Activated T-cell treated with anti-CD3 and anti-CD28 coated beads, Interleukin-2, amount 50 U/mL, for 4 hours (primary cell): ENCODE measurements at regions not wholly inside any gene's neighbourhood (a gene's known extent, or its start where the extent isn't known, plus 50 kb on each side); places are given as distances from the start of the nearest gene placed in this dataset.

Experiments
- ATAC-seq, 2 donors: fragments of 200-7000 bp; cut with Tn5 transposase; one replicate each; pipeline ENCODE4 v1.10.0; 2021
- DNase-seq: peaks from one replicate; pipeline ENCODE4 v3.0.0-alpha.2; 2020
- H3K27me3 Mint-ChIP-seq: one replicate; pipeline ENCODE4 v1.8.0; 2021; ENCODE audit warnings: low read depth, mixed read lengths
- H3K36me3 Mint-ChIP-seq: one replicate; pipeline ENCODE4 v1.8.0; 2022; ENCODE audit warnings: mixed read lengths; ENCODE audit not compliant: insufficient read depth
- H3K4me1 Mint-ChIP-seq: one replicate; pipeline ENCODE4 v1.8.0; 2021; ENCODE audit warnings: low read depth, mixed read lengths
- H3K4me3 Mint-ChIP-seq: one replicate; pipeline ENCODE4 v1.8.0; 2021; ENCODE audit warnings: mild to moderate bottlenecking, moderate library complexity, mixed read lengths
- H3K9me3 Mint-ChIP-seq: one replicate; pipeline ENCODE4 v1.8.0; 2021; ENCODE audit warnings: mixed read lengths

GRCh38 chr17:73889439-73889838 is 245.2 kb upstream of the SDK2 start:
- peaks cover 2% of the 10 kb centered on the region for H3K27me3 Mint-ChIP-seq
- no peak overlapping the region for H3K4me3 Mint-ChIP-seq
- DNase-seq, result no peak
- H3K4me1 Mint-ChIP-seq, result no peaks in the 10 kb centered on the region
- no peak for ATAC-seq
- no peaks in the 10 kb centered on the region for H3K36me3 Mint-ChIP-seq
- H3K9me3 Mint-ChIP-seq, result peaks cover 4% of the 10 kb centered on the region

GRCh38 chr17:73890831-73891405 is 246.7 kb upstream of the SDK2 start:
- H3K9me3 Mint-ChIP-seq, result peaks cover 4% of the 10 kb centered on the region
- H3K4me1 Mint-ChIP-seq, result no peaks in the 10 kb centered on the region
- no peak for DNase-seq
- peaks cover 2% of the 10 kb centered on the region for H3K27me3 Mint-ChIP-seq
- ATAC-seq, result no peak
- H3K36me3 Mint-ChIP-seq, result no peaks in the 10 kb centered on the region
- H3K4me3 Mint-ChIP-seq, result no peak overlapping the region

GRCh38 chr17:73895157-73895556 is 250.9 kb upstream of the SDK2 start:
- peaks cover 4% of the 10 kb centered on the region for H3K9me3 Mint-ChIP-seq

GRCh38 chr17:73896966-73897365 is 252.7 kb upstream of the SDK2 start:
- DNase-seq (no peak), ATAC-seq (no peak)
- no peaks in the 10 kb centered on the region for H3K36me3 Mint-ChIP-seq
- no peak overlapping the region for H3K4me3 Mint-ChIP-seq
- peaks cover 4% of the 10 kb centered on the region for H3K9me3 Mint-ChIP-seq
- H3K27me3 Mint-ChIP-seq, result peaks cover 30% of the 10 kb centered on the region
- peaks cover 7% of the 10 kb centered on the region for H3K4me1 Mint-ChIP-seq

More at GRCh38 chr17:73895157-73895556, 250.9 kb upstream of the SDK2 start:
- Mint-ChIP-seq H3K4me3 (no peak overlapping the region), H3K4me1 (no peaks in the 10 kb centered on the region), H3K27me3 (peaks cover 16% of the 10 kb centered on the region), H3K36me3 (no peaks in the 10 kb centered on the region)
- DNase-seq, result no peak
- no peak for ATAC-seq

- Mint-ChIP-seq H3K9me3 (no peaks in the 10 kb centered on the region), H3K4me1 (peaks cover 9% of the 10 kb centered on the region), H3K36me3 (no peaks in the 10 kb centered on the region), H3K27me3 (peaks cover 43% of the 10 kb centered on the region), H3K4me3 (no peak overlapping the region)
- DNase-seq, result no peak
- no peak for ATAC-seq
Measured at GRCh38 chr17:73899839-73900238, 255.6 kb upstream of the SDK2 start.

- H3K4me1 Mint-ChIP-seq, result peaks cover 9% of the 10 kb centered on the region
- H3K9me3 Mint-ChIP-seq, result no peaks in the 10 kb centered on the region
- H3K27me3 Mint-ChIP-seq, result peaks cover 43% of the 10 kb centered on the region
- H3K36me3 Mint-ChIP-seq, result no peaks in the 10 kb centered on the region
- ATAC-seq, result no peak
- no peak for DNase-seq
- H3K4me3 Mint-ChIP-seq, result no peak overlapping the region
Measured at GRCh38 chr17:73900516-73900915, 256.3 kb upstream of the SDK2 start.

GRCh38 chr17:73901249-73901648 is 257.0 kb upstream of the SDK2 start:
- no peaks in the 10 kb centered on the region for H3K9me3 Mint-ChIP-seq
- ATAC-seq (no peak), DNase-seq (no peak)
- peaks cover 9% of the 10 kb centered on the region for H3K4me1 Mint-ChIP-seq
- peaks cover 43% of the 10 kb centered on the region for H3K27me3 Mint-ChIP-seq
- H3K36me3 Mint-ChIP-seq, result no peaks in the 10 kb centered on the region
- peak overlapping the region; percentile 76 for H3K4me3 Mint-ChIP-seq

- ATAC-seq (peak; percentile 78 to 88), DNase-seq (no peak)
- H3K4me3 Mint-ChIP-seq, result peak overlapping the region; percentile 76
- no peaks in the 10 kb centered on the region for H3K9me3 Mint-ChIP-seq
- peaks cover 9% of the 10 kb centered on the region for H3K4me1 Mint-ChIP-seq
- no peaks in the 10 kb centered on the region for H3K36me3 Mint-ChIP-seq
- peaks cover 44% of the 10 kb centered on the region for H3K27me3 Mint-ChIP-seq
Measured at GRCh38 chr17:73901661-73902415, 257.6 kb upstream of the SDK2 start.

GRCh38 chr17:73902416-73903181 is 258.4 kb upstream of the SDK2 start:
- Mint-ChIP-seq H3K27me3 (peaks cover 46% of the 10 kb centered on the region), H3K4me3 (peak overlapping the region; percentile 76), H3K9me3 (no peaks in the 10 kb centered on the region), H3K4me1 (peaks cover 9% of the 10 kb centered on the region), H3K36me3 (no peaks in the 10 kb centered on the region)
- ATAC-seq (no peak), DNase-seq (no peak)

- ATAC-seq (no peak), DNase-seq (no peak)
- H3K4me1 Mint-ChIP-seq, result peaks cover 1% of the 10 kb centered on the region
- no peaks in the 10 kb centered on the region for H3K9me3 Mint-ChIP-seq
- H3K36me3 Mint-ChIP-seq, result no peaks in the 10 kb centered on the region
- no peak overlapping the region for H3K4me3 Mint-ChIP-seq
- H3K27me3 Mint-ChIP-seq, result peaks cover 32% of the 10 kb centered on the region
Measured at GRCh38 chr17:73906896-73907870, 262.9 kb upstream of the SDK2 start.

- no peak for ATAC-seq
- H3K36me3 Mint-ChIP-seq, result no peaks in the 10 kb centered on the region
- peaks cover 33% of the 10 kb centered on the region for H3K27me3 Mint-ChIP-seq
- no peaks in the 10 kb centered on the region for H3K4me1 Mint-ChIP-seq
- DNase-seq, result no peak
- no peak overlapping the region for H3K4me3 Mint-ChIP-seq
- H3K9me3 Mint-ChIP-seq, result no peaks in the 10 kb centered on the region
Measured at GRCh38 chr17:73909186-73909585, 264.9 kb upstream of the SDK2 start.

- Mint-ChIP-seq H3K4me1 (no peaks in the 10 kb centered on the region), H3K4me3 (no peak overlapping the region), H3K36me3 (peaks cover under 1% of the 10 kb centered on the region), H3K27me3 (peaks cover 42% of the 10 kb centered on the region), H3K9me3 (peaks cover 8% of the 10 kb centered on the region)
- DNase-seq (no peak), ATAC-seq (no peak)
Measured at GRCh38 chr17:73910206-73910605, 266.0 kb upstream of the SDK2 start.

GRCh38 chr17:73910821-73911515 is 266.7 kb upstream of the SDK2 start:
- H3K4me1 Mint-ChIP-seq, result no peaks in the 10 kb centered on the region
- H3K9me3 Mint-ChIP-seq, result peaks cover 11% of the 10 kb centered on the region
- DNase-seq (no peak), ATAC-seq (no peak)
- H3K4me3 Mint-ChIP-seq, result no peak overlapping the region
- peaks cover 43% of the 10 kb centered on the region for H3K27me3 Mint-ChIP-seq
- H3K36me3 Mint-ChIP-seq, result peaks cover 2% of the 10 kb centered on the region
